Right lobe of liver (tissue), 6 donors: ENCODE measurements at regions not wholly inside any gene's neighbourhood (a gene's known extent, or its start where the extent isn't known, plus 50 kb on each side); places are given as distances from the start of the nearest gene placed in this dataset.

ENCODE experiments used
- ATAC-seq, 4 donors: fragments of 200-7000 bp; cut with Tn5 transposase; one replicate each; pipeline ENCODE4 v1.9.1; 2020; ENCODE audit warnings: mild to moderate bottlenecking in 4 of 4, moderate library complexity in 4 of 4
- DNase-seq, 3 donors: peaks; one replicate each; pipeline ENCODE4 v3.0.0-alpha.2; 2020
- H3K27ac ChIP-seq, 3 donors: fragments of 200-600 bp; one replicate each; pipeline ENCODE4 v1.8.0; 2022
- H3K27me3 ChIP-seq, 2 donors: fragments of 200-600 bp; one replicate each; pipeline ENCODE4 v1.8.0; 2022
- H3K36me3 ChIP-seq, 4 donors: fragments of 200-600 bp; sonication (generic) in 1 of 4; one replicate each; pipeline versions ENCODE4 v1.5.1 to v1.8.0; 2017 to 2022; ENCODE audit warnings: control low read depth in 1 of 4
- H3K4me1 ChIP-seq, 4 donors: fragments of 200-600 bp; sonication (generic) in 1 of 4; one replicate each; pipeline versions ENCODE4 v1.5.1 to v1.8.0; 2017 to 2022; ENCODE audit warnings: control low read depth in 1 of 4
- H3K4me3 ChIP-seq, 3 donors: fragments of 200-600 bp; one replicate each; pipeline ENCODE4 v1.8.0; 2022
- H3K9me3 ChIP-seq, 4 donors: fragments of 200-600 bp; sonication (generic) in 1 of 4; one replicate each; pipeline versions ENCODE4 v1.5.1 to v1.8.0; 2017 to 2022; ENCODE audit warnings: control low read depth in 1 of 4
- POLR2A ChIP-seq: fragments of 450-650 bp; IDR thresholded peaks from one replicate; pipeline ENCODE4 v1.6.1; 2017; ENCODE audit warnings: antibody characterized with exemption, mild to moderate bottlenecking
- WGBS: methylation state at CpG from one replicate; pipeline ENCODE4 v1.1.6; 2018; ENCODE audit warnings: low coverage, low lambda C conversion rate; ENCODE audit not compliant: insufficient coverage; ENCODE audit errors: missing lambda C conversion rate; 5-methylcytosine and 5-hydroxymethylcytosine counted together
- intact Hi-C, 2 donors: fragments of 100-400 bp; cut with DNase I; formaldehyde crosslinking; loops; one replicate each; pipeline versions ENCODE4 v1.11.2 to v1.14.1; 2022
- TF ChIP-seq, protein P1 (sequence below), 4 donors: fragments of 200-600 bp in 3 of 4; fragments of 450-650 bp in 1 of 4; IDR thresholded peaks; one replicate each; pipeline versions ENCODE4 v1.5.1 to v1.8.0; 2016 to 2022; ENCODE audit warnings: antibody characterized with exemption in 4 of 4, mild to moderate bottlenecking in 2 of 4
- donor health status: DM: no; HTN: yes; CAD: no.
- donor health status: DM: no; HTN: no; CAD: no.
- donor health status: DM: no; HTN: no; CAD: no.
- donor health status: DM: no; HTN: yes; CAD: no.
- donor health status: DM: no; HTN: yes; CAD: no.

DNA sequence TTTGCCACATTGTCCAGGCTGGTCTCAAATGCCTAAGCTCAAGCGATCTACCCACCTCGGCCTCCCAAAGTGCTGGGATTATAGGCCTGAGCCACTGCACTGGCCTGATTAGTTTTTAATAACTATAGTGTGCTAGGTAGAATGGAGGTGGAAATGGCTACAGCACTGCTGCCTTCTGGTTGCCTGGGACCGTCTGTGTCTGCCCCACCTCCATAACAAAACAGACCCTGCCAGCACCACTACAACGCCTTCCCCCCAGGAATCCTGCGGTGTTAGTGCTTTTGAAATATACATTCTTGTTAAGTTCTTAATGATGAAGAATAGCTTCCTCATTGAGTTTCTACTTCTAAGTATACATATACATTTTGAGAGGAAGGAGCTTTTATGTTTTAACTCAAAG, 148.2 kb upstream of the ITGA6 start:
- no peaks in the 10 kb centered on the region for H3K9me3 ChIP-seq
- intact Hi-C loops = no loop called here

DNA sequence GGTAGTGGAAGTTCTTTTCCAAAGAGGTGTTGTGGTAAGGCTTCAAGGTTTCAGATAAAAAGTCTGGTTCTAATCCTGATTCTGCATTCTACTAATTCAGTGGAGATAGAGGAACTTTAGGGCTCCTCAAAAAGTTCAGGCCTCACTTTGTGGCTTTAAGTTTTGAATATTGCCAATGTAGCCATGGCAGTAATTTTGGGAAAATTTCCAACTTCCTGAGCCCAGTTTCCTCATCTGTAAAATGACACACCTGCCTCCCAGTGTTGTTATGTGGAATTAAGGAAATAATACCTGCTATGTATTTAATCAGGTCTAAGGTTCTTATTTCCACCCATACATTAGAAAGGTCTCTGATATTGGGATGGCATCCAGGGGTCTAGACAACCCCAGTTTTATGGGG, 147.6 kb upstream of the ITGA6 start:
- H3K27ac ChIP-seq = no peak overlapping the region
- TF ChIP-seq POLR2A = no peak
- no peaks in the 10 kb centered on the region for H3K27me3 ChIP-seq
- H3K36me3 ChIP-seq = no peaks in the 10 kb centered on the region
- no peak for DNase-seq
- H3K4me1 ChIP-seq = no peaks in the 10 kb centered on the region
- intact Hi-C loops = no loop called here
- no peak overlapping the region for H3K4me3 ChIP-seq
- no peaks in the 10 kb centered on the region for H3K9me3 ChIP-seq
- ATAC-seq = no peak

More for the DNA sequence above, 148.2 kb upstream of the ITGA6 start:
- DNase-seq = no peak
- H3K4me1 ChIP-seq = no peaks in the 10 kb centered on the region
- H3K27me3 ChIP-seq = no peaks in the 10 kb centered on the region
- no peak overlapping the region for H3K27ac ChIP-seq
- ATAC-seq = no peak
- H3K36me3 ChIP-seq = no peaks in the 10 kb centered on the region
- WGBS = 73% methylated on average over 3 of the region's 5 CpGs
- no peak for TF ChIP-seq POLR2A
- TF ChIP-seq, protein P1, sequence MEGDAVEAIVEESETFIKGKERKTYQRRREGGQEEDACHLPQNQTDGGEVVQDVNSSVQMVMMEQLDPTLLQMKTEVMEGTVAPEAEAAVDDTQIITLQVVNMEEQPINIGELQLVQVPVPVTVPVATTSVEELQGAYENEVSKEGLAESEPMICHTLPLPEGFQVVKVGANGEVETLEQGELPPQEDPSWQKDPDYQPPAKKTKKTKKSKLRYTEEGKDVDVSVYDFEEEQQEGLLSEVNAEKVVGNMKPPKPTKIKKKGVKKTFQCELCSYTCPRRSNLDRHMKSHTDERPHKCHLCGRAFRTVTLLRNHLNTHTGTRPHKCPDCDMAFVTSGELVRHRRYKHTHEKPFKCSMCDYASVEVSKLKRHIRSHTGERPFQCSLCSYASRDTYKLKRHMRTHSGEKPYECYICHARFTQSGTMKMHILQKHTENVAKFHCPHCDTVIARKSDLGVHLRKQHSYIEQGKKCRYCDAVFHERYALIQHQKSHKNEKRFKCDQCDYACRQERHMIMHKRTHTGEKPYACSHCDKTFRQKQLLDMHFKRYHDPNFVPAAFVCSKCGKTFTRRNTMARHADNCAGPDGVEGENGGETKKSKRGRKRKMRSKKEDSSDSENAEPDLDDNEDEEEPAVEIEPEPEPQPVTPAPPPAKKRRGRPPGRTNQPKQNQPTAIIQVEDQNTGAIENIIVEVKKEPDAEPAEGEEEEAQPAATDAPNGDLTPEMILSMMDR (IDR thresholded peaks at IDR 0.05) = no peak
- H3K4me3 ChIP-seq = no peak overlapping the region

DNA sequence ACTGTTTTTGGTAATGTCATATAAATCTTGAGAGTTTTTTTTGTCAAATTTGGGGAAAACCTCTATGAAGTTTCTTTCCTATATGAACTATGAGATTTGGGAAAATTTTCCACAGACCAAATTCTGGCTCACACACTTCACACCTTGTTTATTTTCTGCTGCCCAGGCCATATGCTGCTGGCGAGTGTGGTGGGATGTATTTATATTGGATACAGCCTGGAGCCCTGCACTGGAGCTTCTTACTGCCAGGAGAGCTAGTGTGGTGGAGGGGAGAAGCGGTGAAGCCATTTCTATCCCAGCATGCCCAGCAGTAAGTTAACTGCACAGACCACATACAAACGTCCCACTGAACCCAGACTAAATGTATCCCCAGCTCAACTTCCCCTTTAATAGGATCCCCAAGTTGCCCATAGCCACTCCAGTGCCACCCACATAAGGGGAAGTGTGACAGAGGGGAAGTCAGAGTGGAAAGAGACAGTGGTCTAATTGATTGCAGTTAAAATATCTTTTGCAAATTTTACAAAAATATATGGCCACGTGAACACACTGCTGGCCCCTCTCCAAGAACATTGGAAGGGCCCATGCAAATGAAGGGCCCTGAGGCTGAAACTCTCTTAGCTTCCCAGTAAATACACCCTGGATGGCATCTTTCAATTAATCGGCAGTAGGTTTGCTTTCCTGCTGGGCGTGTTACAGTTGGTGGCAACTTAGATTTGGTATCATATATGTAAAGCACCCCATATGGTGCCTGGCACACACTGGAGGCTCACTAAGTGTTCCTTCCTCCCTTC, 146.6 kb upstream of the ITGA6 start:
- intact Hi-C loops = no loop called here
- peak; percentile 52 to 74 (median 62) for ATAC-seq
- Histone ChIP-seq H3K9me3 (no peaks in the 10 kb centered on the region), H3K4me3 (no peak overlapping the region), H3K4me1 (no peaks in the 10 kb centered on the region), H3K36me3 (no peaks in the 10 kb centered on the region), H3K27me3 (no peaks in the 10 kb centered on the region), H3K27ac (no peak overlapping the region)
- TF ChIP-seq, protein P1 (IDR thresholded peaks at IDR 0.05) = no peak
- no peak for DNase-seq
- WGBS = 58% methylated on average over 5 of the region's 6 CpGs

DNA sequence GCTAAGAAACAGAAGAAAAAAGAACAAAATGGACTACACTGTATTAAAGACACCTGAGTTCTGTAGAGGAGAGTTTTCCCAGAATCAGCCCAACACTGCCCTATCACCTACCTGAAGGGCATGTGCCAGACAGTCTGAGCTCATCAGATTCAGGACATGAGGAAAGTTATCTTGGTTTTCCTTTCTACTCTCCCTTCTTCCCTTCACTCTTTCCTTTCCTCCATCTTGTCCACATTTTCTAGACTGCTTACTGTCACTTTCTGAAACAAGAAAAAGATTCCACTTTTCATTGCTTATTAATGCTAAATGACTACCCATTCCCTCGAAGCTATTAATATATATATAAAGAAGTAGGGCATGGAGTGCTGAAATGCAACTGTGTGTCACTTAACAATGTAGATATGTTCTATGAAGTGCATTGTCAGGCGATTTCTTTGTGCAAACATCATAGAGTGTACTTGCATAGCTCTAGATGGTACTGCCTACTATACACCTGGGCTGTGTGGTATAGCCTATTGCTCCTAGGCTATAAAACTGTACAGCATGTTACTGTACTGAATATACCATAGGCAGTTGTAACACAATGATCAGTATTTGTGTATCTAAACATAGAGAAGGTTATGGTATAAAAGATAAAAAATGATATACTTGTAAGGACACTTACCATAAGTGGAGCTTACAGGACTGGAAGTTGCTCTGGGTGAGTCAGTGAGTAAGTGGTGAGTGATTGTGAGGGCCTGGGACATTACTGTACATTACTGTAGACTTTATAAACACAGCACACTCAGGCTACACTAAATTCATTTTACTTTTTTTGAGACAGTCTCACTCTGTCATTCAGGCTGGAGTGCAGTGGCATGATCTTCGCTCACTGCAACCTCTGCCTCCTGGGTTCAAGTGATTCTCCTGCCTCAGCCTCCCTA, 145.5 kb upstream of the ITGA6 start:
- DNase-seq (no peak), ATAC-seq (no peak)
- no peak overlapping the region for H3K4me3 ChIP-seq
- intact Hi-C loops = no loop called here
- TF ChIP-seq, protein P1 (IDR thresholded peaks at IDR 0.05) = no peak
- H3K27me3 ChIP-seq = no peaks in the 10 kb centered on the region
- H3K4me1 ChIP-seq = no peaks in the 10 kb centered on the region
- no peaks in the 10 kb centered on the region for H3K9me3 ChIP-seq
- WGBS = 84% methylated on average over 3 of the region's 3 CpGs
- no peak overlapping the region for H3K27ac ChIP-seq
- no peaks in the 10 kb centered on the region for H3K36me3 ChIP-seq

DNA sequence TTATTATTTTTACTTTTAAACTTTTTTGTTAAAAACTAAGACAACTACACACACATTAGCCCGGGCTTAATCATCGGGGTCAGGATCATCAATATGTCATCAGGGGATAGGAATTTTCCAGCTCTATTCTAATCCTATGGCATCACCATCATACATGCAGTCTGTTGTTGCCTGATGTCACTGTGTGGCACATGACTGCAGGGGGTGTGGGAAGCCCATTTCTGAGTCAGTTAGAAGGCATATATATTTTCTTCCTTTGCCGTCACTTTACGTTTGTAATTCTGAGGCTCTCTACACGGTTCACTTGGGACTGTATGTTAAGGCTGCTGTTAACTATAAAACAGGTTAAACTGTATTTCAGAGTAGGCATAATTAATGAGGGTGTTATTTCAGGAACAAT, 144.4 kb upstream of the ITGA6 start:
- ATAC-seq = peak in 1 of 4 donors; percentile 27
- TF ChIP-seq, protein P1 (IDR thresholded peaks at IDR 0.05) = no peak
- TF ChIP-seq POLR2A = no peak
- WGBS = 73% methylated on average over 5 of the region's 5 CpGs

More for the DNA sequence above, 144.4 kb upstream of the ITGA6 start:
- intact Hi-C loops = no loop called here
- Histone ChIP-seq H3K4me1 (no peaks in the 10 kb centered on the region), H3K4me3 (no peak overlapping the region), H3K27me3 (no peaks in the 10 kb centered on the region), H3K27ac (no peak overlapping the region), H3K9me3 (no peaks in the 10 kb centered on the region), H3K36me3 (no peaks in the 10 kb centered on the region)
- no peak for DNase-seq
